ENCODE measurements at regions not wholly inside any gene's neighbourhood (a gene's known extent, or its start where the extent isn't known, plus 50 kb on each side); places are given as distances from the start of the nearest gene placed in this dataset.

GRCh38 chr6:168210239-168211105 is 109.1 kb downstream of the DACT2 start:
- Histone ChIP-seq H3K9me3 (replicated peaks in 1 of 2; ENCODE audit: control insufficient read depth in 1 of 2, insufficient read depth in 1 of 2, low read length in 2 of 2) (peaks cover 0 to 11% of the 10 kb centered on the region in 2 donors), H3K27ac (ENCODE audit: low read depth in 1 of 2, low read length in 2 of 2) (no peak overlapping the region), H3K4me3 (replicated peaks in 1 of 3; ENCODE audit: low read depth in 2 of 3, low read length in 3 of 3) (no peak overlapping the region), H3K4me2 (replicated peaks; ENCODE audit: extremely low read depth, low read length, poor library complexity, severe bottlenecking) (no peak overlapping the region), H3K36me3 (replicated peaks in 1 of 2; ENCODE audit: control insufficient read depth in 1 of 2, insufficient read depth in 2 of 2, low read length in 2 of 2) (no peaks in the 10 kb centered on the region), H3K27me3 (ENCODE audit: control insufficient read depth in 2 of 2, insufficient read depth in 2 of 2, low read length in 2 of 2) (no peaks in the 10 kb centered on the region), H3K79me2 (ENCODE audit: insufficient read depth, low read length) (no peaks in the 10 kb centered on the region), H3K4me1 (ENCODE audit: control insufficient read depth in 1 of 2, insufficient read depth in 2 of 2, low read length in 2 of 2) (no peaks in the 10 kb centered on the region), H4K20me1 (ENCODE audit: insufficient read depth, low read length) (no peaks in the 10 kb centered on the region), H3K9ac (ENCODE audit: insufficient read depth, low read length, poor library complexity, severe bottlenecking) (no peak overlapping the region), H2AFZ (ENCODE audit: insufficient read depth, low read depth, low read length, poor library complexity, severe bottlenecking) (no peak overlapping the region)
- intact Hi-C loops (cut with micrococcal nuclease) = no loop called here
- DNase-seq = no peak
- 95% methylated on average over 16 of the region's 16 CpGs for WGBS (ENCODE audit: insufficient coverage)
- Mint-ChIP-seq H3K36me3 (no peaks in the 10 kb centered on the region), H3K9me3 (peaks cover 3 to 14% (median 6%) of the 10 kb centered on the region in 7 donors), H3K27me3 (ENCODE audit: low read depth in 3 of 3) (peaks cover 0 to 3% (median 2%) of the 10 kb centered on the region in 3 donors), H3K4me1 (no peaks in the 10 kb centered on the region), H3K27ac (no peak overlapping the region), H3K4me3 (no peak overlapping the region)
- TF ChIP-seq, protein P1, sequence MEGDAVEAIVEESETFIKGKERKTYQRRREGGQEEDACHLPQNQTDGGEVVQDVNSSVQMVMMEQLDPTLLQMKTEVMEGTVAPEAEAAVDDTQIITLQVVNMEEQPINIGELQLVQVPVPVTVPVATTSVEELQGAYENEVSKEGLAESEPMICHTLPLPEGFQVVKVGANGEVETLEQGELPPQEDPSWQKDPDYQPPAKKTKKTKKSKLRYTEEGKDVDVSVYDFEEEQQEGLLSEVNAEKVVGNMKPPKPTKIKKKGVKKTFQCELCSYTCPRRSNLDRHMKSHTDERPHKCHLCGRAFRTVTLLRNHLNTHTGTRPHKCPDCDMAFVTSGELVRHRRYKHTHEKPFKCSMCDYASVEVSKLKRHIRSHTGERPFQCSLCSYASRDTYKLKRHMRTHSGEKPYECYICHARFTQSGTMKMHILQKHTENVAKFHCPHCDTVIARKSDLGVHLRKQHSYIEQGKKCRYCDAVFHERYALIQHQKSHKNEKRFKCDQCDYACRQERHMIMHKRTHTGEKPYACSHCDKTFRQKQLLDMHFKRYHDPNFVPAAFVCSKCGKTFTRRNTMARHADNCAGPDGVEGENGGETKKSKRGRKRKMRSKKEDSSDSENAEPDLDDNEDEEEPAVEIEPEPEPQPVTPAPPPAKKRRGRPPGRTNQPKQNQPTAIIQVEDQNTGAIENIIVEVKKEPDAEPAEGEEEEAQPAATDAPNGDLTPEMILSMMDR (IDR thresholded peaks at IDR 0.05) = no peak

DNA sequence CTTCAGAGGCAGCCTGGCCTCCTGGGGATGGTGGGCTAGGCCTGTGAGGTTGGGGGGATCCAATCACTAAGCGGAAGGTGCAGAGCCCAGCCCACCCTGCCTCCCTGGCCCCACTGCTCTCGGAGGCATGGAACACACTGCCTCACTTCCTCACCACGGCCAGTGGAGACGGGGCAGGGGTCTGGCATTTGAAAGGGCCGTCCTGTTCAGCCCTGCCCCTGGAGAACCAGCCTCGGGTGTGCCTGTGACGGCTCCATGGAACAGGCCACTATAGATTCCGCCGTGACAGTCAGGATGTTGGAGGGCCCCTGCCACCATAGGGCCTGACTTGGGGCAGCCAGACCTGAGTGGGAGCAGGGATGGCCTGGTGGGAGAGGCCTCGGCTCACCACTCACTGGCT is 110.2 kb downstream of the DACT2 start:
- intact Hi-C loops (cut with micrococcal nuclease) = no loop called here
- Histone ChIP-seq H3K79me2 (ENCODE audit: insufficient read depth, low read length) (no peaks in the 10 kb centered on the region), H2AFZ (ENCODE audit: insufficient read depth, low read depth, low read length, poor library complexity, severe bottlenecking) (no peak overlapping the region), H3K27ac (ENCODE audit: low read depth in 1 of 2, low read length in 2 of 2) (no peak overlapping the region), H3K27me3 (ENCODE audit: control insufficient read depth in 2 of 2, insufficient read depth in 2 of 2, low read length in 2 of 2) (no peaks in the 10 kb centered on the region), H3K9ac (ENCODE audit: insufficient read depth, low read length, poor library complexity, severe bottlenecking) (no peak overlapping the region), H3K9me3 (replicated peaks in 1 of 2; ENCODE audit: control insufficient read depth in 1 of 2, insufficient read depth in 1 of 2, low read length in 2 of 2) (peaks cover 4 to 15% of the 10 kb centered on the region in 2 donors), H3K4me1 (ENCODE audit: control insufficient read depth in 1 of 2, insufficient read depth in 2 of 2, low read length in 2 of 2) (no peaks in the 10 kb centered on the region), H4K20me1 (ENCODE audit: insufficient read depth, low read length) (no peaks in the 10 kb centered on the region), H3K4me3 (replicated peaks in 1 of 3; ENCODE audit: low read depth in 2 of 3, low read length in 3 of 3) (no peak overlapping the region), H3K36me3 (replicated peaks in 1 of 2; ENCODE audit: control insufficient read depth in 1 of 2, insufficient read depth in 2 of 2, low read length in 2 of 2) (no peaks in the 10 kb centered on the region), H3K4me2 (replicated peaks; ENCODE audit: extremely low read depth, low read length, poor library complexity, severe bottlenecking) (no peak overlapping the region)
- DNase-seq = no peak
- TF ChIP-seq, protein P1 (IDR thresholded peaks at IDR 0.05) = no peak
- Mint-ChIP-seq H3K27me3 (ENCODE audit: low read depth in 3 of 3) (peaks cover 0 to 3% (median 2%) of the 10 kb centered on the region in 3 donors), H3K27ac (no peak overlapping the region), H3K9me3 (peaks cover 3 to 20% (median 12%) of the 10 kb centered on the region in 7 donors), H3K4me3 (no peak overlapping the region), H3K36me3 (no peaks in the 10 kb centered on the region), H3K4me1 (no peaks in the 10 kb centered on the region)
- WGBS (ENCODE audit: insufficient coverage) = 76% methylated on average over 6 of the region's 10 CpGs

Data from CD14-positive monocyte (primary cell).